Hepatocyte (in vitro differentiated cells): ENCODE measurements at regions not wholly inside any gene's neighbourhood (a gene's known extent, or its start where the extent isn't known, plus 50 kb on each side); places are given as distances from the start of the nearest gene placed in this dataset.

ENCODE experiments used
- DNase-seq: peaks from one replicate; pipeline ENCODE4 v3.0.0-alpha.2; 2016; ENCODE audit warnings: low spot score
- H2AFZ ChIP-seq: fragments of 200-600 bp; sonication (generic); 2 replicates; pipeline ENCODE4 v1.6.0; 2016; ENCODE audit warnings: antibody characterized with exemption, mild to moderate bottlenecking
- H3K27ac ChIP-seq: fragments of 200-600 bp; sonication (generic); 2 replicates; pipeline ENCODE4 v1.5.1; 2016; ENCODE audit warnings: mild to moderate bottlenecking
- H3K27me3 ChIP-seq: fragments of 200-600 bp; sonication (generic); 2 replicates; pipeline ENCODE4 v1.6.1; 2016
- H3K36me3 ChIP-seq: fragments of 200-600 bp; sonication (generic); replicated peaks from 2 replicates; pipeline ENCODE4 v1.5.1; 2016; ENCODE audit warnings: low read depth; ENCODE audit not compliant: insufficient read depth
- H3K4me1 ChIP-seq: fragments of 200-600 bp; sonication (generic); 2 replicates; pipeline ENCODE4 v1.5.1; 2016; ENCODE audit warnings: mild to moderate bottlenecking, moderate library complexity; ENCODE audit not compliant: insufficient read depth
- H3K4me2 ChIP-seq: fragments of 200-600 bp; sonication (generic); 2 replicates; pipeline ENCODE4 v1.6.0; 2016
- H3K4me3 ChIP-seq: fragments of 200-600 bp; sonication (generic); 2 replicates; pipeline ENCODE4 v1.5.1; 2016; ENCODE audit warnings: mild to moderate bottlenecking
- H3K79me2 ChIP-seq: fragments of 200-600 bp; sonication (generic); 2 replicates; pipeline ENCODE4 v1.6.0; 2017; ENCODE audit warnings: mild to moderate bottlenecking
- H3K9me2 ChIP-seq: fragments of 200-600 bp; sonication (generic); replicated peaks from 2 replicates; pipeline ENCODE4 v1.6.0; 2017; ENCODE audit warnings: mild to moderate bottlenecking; ENCODE audit not compliant: insufficient read depth
- H3K9me3 ChIP-seq: fragments of 200-600 bp; sonication (generic); 2 replicates; pipeline ENCODE4 v1.5.1; 2016; ENCODE audit warnings: low read depth, mild to moderate bottlenecking
- H4K20me1 ChIP-seq: fragments of 200-600 bp; sonication (generic); 2 replicates; pipeline ENCODE4 v1.6.0; 2016; ENCODE audit warnings: mild to moderate bottlenecking; ENCODE audit not compliant: insufficient read depth, poor library complexity, severe bottlenecking
- CTCF ChIP-seq: fragments of 200-600 bp; sonication (generic); IDR thresholded peaks from 2 replicates; pipeline ENCODE4 v1.5.1; 2016; ENCODE audit warnings: antibody characterized with exemption, mild to moderate bottlenecking; ENCODE audit not compliant: poor library complexity
- EZH2 ChIP-seq: fragments of 200-600 bp; sonication (generic); IDR thresholded peaks from 2 replicates; pipeline ENCODE4 v1.6.1; 2016; ENCODE audit warnings: antibody characterized with exemption, mild to moderate bottlenecking, borderline replicate concordance
- EZH2phosphoT487 ChIP-seq: fragments of 200-600 bp; sonication (generic); IDR thresholded peaks from one replicate; pipeline ENCODE4 v1.6.1; 2018; ENCODE audit warnings: antibody characterized with exemption, mild to moderate bottlenecking, low read depth, moderate library complexity; ENCODE audit not compliant: unreplicated experiment, severe bottlenecking
- WGBS: methylation state at CpG from one replicate; pipeline ENCODE4 v1.1.6; 2016; ENCODE audit warnings: low lambda C conversion rate; ENCODE audit errors: missing lambda C conversion rate; 5-methylcytosine and 5-hydroxymethylcytosine counted together

DNA sequence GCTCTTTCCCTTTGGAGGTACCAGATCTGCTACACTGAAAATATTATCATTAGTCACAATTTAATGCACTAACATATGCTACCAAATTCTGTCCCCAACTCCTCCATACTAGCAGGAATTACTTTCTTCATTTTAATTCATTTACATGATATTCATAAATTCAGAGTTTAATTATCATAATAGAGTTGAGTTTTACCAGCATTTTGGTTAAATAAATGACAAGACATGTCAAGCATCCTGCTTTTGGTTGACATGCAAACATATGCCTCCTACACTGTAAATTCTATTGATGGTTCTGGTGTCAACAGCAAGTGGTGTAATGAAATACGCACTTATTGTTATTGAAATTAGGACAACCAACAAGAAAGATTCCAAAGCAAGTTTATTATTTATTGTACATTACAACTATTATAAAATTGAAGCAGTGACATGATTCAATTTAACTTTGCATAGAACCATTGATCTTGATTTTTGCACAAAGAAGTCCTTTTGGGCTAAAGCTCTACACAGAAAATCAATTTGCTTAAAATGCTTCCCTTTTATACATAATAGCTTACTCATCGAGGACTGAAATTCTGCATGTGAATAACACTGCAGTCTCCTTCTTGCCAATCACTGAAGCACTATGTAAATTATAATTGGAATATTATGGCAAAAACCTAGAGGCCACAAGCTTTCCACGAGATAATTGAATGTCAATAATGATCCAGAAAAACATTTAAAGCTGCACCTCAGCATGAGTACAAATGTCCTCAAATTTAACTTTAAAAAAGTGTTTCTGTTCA, 728.6 kb upstream of the ADGRL2 start:
- no peaks in the 10 kb centered on the region for H3K4me1 ChIP-seq
- H3K9me2 ChIP-seq = no peaks in the 10 kb centered on the region
- no peaks in the 10 kb centered on the region for H3K79me2 ChIP-seq
- no peaks in the 10 kb centered on the region for H3K36me3 ChIP-seq
- no peak overlapping the region for H3K4me2 ChIP-seq
- no peak overlapping the region for H3K4me3 ChIP-seq
- no peak overlapping the region for H2AFZ ChIP-seq
- no peaks in the 10 kb centered on the region for H3K9me3 ChIP-seq
- WGBS = 94% methylated on average over 3 of the region's 3 CpGs
- no peaks in the 10 kb centered on the region for H4K20me1 ChIP-seq
- TF ChIP-seq EZH2 (no peak), CTCF (no peak), EZH2phosphoT487 (no peak)
- no peak overlapping the region for H3K27ac ChIP-seq
- DNase-seq = no peak
- H3K27me3 ChIP-seq = no peaks in the 10 kb centered on the region

- H3K9me3 ChIP-seq = no peaks in the 10 kb centered on the region
- no peak overlapping the region for H3K4me3 ChIP-seq
- WGBS = 74% methylated on average over 1 of the region's 1 CpG
- H3K27ac ChIP-seq = no peak overlapping the region
- no peak for DNase-seq
- no peak overlapping the region for H2AFZ ChIP-seq
- H3K79me2 ChIP-seq = no peaks in the 10 kb centered on the region
- no peak overlapping the region for H3K4me2 ChIP-seq
- H4K20me1 ChIP-seq = no peaks in the 10 kb centered on the region
- no peaks in the 10 kb centered on the region for H3K36me3 ChIP-seq
- no peaks in the 10 kb centered on the region for H3K27me3 ChIP-seq
- TF ChIP-seq EZH2phosphoT487 = no peak
- TF ChIP-seq CTCF = no peak
- no peak for TF ChIP-seq EZH2
- H3K4me1 ChIP-seq = no peaks in the 10 kb centered on the region
- H3K9me2 ChIP-seq = no peaks in the 10 kb centered on the region
Observed at GRCh38 chr1:81071072-81071858, 729.5 kb upstream of the ADGRL2 start.

GRCh38 chr1:81069856-81070255, 730.9 kb upstream of the ADGRL2 start:
- DNase-seq = no peak
- H4K20me1 ChIP-seq = no peaks in the 10 kb centered on the region
- H3K9me3 ChIP-seq = no peaks in the 10 kb centered on the region
- H3K4me2 ChIP-seq = no peak overlapping the region
- H3K9me2 ChIP-seq = no peaks in the 10 kb centered on the region
- WGBS = 84% methylated on average over 3 of the region's 3 CpGs
- H3K4me1 ChIP-seq = no peaks in the 10 kb centered on the region
- H3K27ac ChIP-seq = no peak overlapping the region
- H3K27me3 ChIP-seq = no peaks in the 10 kb centered on the region
- H3K36me3 ChIP-seq = no peaks in the 10 kb centered on the region
- no peaks in the 10 kb centered on the region for H3K79me2 ChIP-seq
- no peak overlapping the region for H2AFZ ChIP-seq
- H3K4me3 ChIP-seq = no peak overlapping the region
- no peak for TF ChIP-seq EZH2
- no peak for TF ChIP-seq EZH2phosphoT487
- TF ChIP-seq CTCF = no peak
